22Rv1 (cell line): ENCODE measurements at regions not wholly inside any gene's neighbourhood (a gene's known extent, or its start where the extent isn't known, plus 50 kb on each side); places are given as distances from the start of the nearest gene placed in this dataset.

ENCODE experiments used
- CTCF ChIP-seq: fragments of 450-650 bp; IDR thresholded peaks from 2 replicates; pipeline ENCODE4 v1.5.1; 2017; ENCODE audit warnings: mild to moderate bottlenecking
- ZFX ChIP-seq: fragments of 450-650 bp; IDR thresholded peaks from 2 replicates; pipeline ENCODE4 v1.6.1; 2017; ENCODE audit warnings: antibody characterized with exemption, borderline replicate concordance

- TF ChIP-seq CTCF (no peak), ZFX (no peak)
Measured at GRCh38 chr14:22492622-22493542, 96.1 kb downstream of the DAD1 start.
